ENCODE measurements at regions not wholly inside any gene's neighbourhood (a gene's known extent, or its start where the extent isn't known, plus 50 kb on each side); places are given as distances from the start of the nearest gene placed in this dataset.

DNA sequence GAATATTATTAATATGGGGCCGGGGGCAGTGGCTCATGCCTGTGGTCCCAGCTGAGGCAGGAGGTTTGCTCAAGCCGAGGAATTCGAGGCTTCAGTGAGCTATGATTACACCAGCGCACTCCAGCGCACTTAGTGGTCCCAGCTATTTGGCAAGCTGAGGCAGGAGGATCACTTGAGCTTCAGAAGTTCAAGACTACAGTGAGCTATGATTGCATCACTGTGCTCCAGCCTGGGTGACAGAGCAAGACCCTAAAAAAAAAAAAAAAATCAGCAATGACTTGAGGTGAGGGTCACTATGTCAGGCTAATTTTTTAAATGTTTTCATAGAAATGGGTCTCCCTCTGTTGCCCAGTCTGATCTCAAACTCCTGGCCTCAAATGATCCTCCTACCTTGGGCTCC, 243.4 kb downstream of the RBM19 start:
- Mint-ChIP-seq H3K4me1 (ENCODE audit: unreplicated experiment) (peaks cover 10% of the 10 kb centered on the region), H3K4me3 (ENCODE audit: unreplicated experiment) (no peak overlapping the region), H3K27me3 (ENCODE audit: unreplicated experiment) (peaks cover 5% of the 10 kb centered on the region), H3K27ac (ENCODE audit: unreplicated experiment) (no peak overlapping the region), H3K9me3 (ENCODE audit: unreplicated experiment) (no peaks in the 10 kb centered on the region), H3K36me3 (ENCODE audit: low read depth, unreplicated experiment) (no peaks in the 10 kb centered on the region)
- DNase-seq (ENCODE audit: low spot score) = no peak
- TF ChIP-seq, protein P1, sequence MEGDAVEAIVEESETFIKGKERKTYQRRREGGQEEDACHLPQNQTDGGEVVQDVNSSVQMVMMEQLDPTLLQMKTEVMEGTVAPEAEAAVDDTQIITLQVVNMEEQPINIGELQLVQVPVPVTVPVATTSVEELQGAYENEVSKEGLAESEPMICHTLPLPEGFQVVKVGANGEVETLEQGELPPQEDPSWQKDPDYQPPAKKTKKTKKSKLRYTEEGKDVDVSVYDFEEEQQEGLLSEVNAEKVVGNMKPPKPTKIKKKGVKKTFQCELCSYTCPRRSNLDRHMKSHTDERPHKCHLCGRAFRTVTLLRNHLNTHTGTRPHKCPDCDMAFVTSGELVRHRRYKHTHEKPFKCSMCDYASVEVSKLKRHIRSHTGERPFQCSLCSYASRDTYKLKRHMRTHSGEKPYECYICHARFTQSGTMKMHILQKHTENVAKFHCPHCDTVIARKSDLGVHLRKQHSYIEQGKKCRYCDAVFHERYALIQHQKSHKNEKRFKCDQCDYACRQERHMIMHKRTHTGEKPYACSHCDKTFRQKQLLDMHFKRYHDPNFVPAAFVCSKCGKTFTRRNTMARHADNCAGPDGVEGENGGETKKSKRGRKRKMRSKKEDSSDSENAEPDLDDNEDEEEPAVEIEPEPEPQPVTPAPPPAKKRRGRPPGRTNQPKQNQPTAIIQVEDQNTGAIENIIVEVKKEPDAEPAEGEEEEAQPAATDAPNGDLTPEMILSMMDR (IDR thresholded peaks at IDR 0.05; ENCODE audit: unreplicated experiment) = no peak

DNA sequence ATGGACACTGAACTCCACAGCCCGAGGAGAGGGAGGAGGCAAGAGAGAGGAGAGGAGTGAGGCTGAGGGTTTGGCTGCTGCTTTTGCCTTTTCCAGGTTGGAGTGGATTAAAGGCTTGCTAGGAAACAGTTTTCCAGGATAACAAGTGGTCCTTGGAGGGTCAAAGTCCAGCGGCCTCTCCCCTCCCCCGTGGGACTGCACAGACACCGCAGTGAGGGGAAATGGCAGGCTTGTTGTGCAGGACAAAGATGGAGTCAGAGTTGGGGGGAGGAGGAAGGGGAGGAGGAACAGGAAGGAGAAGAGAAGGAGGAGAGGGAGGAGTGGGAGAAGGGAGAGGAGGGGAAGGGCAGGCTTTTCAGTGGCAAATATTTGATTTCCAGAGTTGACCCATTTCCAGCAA, 245.5 kb downstream of the RBM19 start:
- no peaks in the 10 kb centered on the region for H3K9me3 Mint-ChIP-seq (ENCODE audit: unreplicated experiment)
- DNase-seq (ENCODE audit: low spot score) = no peak
- H3K4me3 Mint-ChIP-seq (ENCODE audit: unreplicated experiment) = no peak overlapping the region
- H3K4me1 Mint-ChIP-seq (ENCODE audit: unreplicated experiment) = peaks cover 6% of the 10 kb centered on the region
- no peak overlapping the region for H3K27ac Mint-ChIP-seq (ENCODE audit: unreplicated experiment)
- no peaks in the 10 kb centered on the region for H3K36me3 Mint-ChIP-seq (ENCODE audit: low read depth, unreplicated experiment)
- TF ChIP-seq, protein P1 (IDR thresholded peaks at IDR 0.05; ENCODE audit: unreplicated experiment) = no peak
- peaks cover 4% of the 10 kb centered on the region for H3K27me3 Mint-ChIP-seq (ENCODE audit: unreplicated experiment)

DNA sequence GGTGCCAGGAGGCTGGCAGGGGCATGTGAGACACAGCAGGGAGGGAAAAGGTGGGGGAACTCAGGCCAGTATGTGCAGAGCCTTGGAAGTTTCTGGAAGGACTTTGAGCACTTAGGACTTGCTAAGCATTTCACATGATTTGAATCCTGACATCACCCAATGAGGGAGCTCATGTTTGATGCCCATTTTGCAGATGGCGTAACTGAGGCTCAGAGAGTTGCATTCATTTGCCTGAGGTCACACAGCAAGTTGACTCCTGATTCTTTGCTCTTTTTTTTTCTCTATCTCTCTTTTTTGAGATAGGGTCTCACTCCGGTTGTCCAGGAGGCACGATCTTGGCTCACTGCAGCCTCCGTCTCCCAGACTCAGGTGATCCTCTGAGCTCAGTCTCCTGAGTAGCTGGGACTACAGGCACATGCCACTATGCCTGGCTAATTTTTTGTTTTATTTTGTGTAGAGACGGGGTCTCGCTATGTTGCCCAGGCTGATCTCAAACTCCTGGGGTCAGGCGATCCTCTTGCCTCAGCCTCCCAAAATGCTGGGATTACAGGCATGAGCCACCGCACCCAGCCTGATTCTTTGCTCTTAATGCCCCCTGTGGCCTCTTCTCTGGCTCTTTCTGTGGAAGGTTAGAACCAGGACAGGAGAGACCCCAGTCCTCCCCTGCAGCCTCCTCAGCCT, 246.1 kb downstream of the RBM19 start:
- no peak overlapping the region for H3K27ac Mint-ChIP-seq (ENCODE audit: unreplicated experiment)
- H3K27me3 Mint-ChIP-seq (ENCODE audit: unreplicated experiment) = peaks cover 4% of the 10 kb centered on the region
- DNase-seq (ENCODE audit: low spot score) = no peak

DNA sequence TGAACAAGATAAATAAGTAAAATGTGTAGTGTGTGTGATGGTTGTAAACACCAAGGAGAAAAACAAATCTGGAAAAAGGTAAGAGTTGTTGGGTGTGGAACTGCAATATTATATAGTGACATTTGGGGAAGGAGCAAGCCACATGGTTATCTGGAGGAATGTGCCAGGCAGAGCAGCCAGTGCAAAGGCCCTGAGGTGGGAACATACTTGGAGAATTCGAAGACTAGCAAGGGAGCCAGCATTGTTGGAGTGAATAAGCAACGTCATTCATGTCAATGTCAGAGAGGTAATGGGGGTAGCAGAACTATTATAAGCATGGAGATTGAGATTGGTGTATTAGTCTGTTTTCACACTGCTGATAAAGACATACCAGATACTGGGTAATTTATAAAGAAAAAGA, 241.5 kb upstream of the LHX5 start:
- Mint-ChIP-seq H3K36me3 (ENCODE audit: low read depth, unreplicated experiment) (no peaks in the 10 kb centered on the region), H3K27ac (ENCODE audit: unreplicated experiment) (no peak overlapping the region), H3K27me3 (ENCODE audit: unreplicated experiment) (peaks cover 2% of the 10 kb centered on the region), H3K4me3 (ENCODE audit: unreplicated experiment) (no peak overlapping the region), H3K4me1 (ENCODE audit: unreplicated experiment) (no peaks in the 10 kb centered on the region), H3K9me3 (ENCODE audit: unreplicated experiment) (no peaks in the 10 kb centered on the region)
- no peak for DNase-seq (ENCODE audit: low spot score)
- TF ChIP-seq, protein P1 (IDR thresholded peaks at IDR 0.05; ENCODE audit: unreplicated experiment) = no peak

More for the DNA sequence above, 246.1 kb downstream of the RBM19 start:
- no peaks in the 10 kb centered on the region for H3K36me3 Mint-ChIP-seq (ENCODE audit: low read depth, unreplicated experiment)
- TF ChIP-seq, protein P1 (IDR thresholded peaks at IDR 0.05; ENCODE audit: unreplicated experiment) = no peak
- H3K4me3 Mint-ChIP-seq (ENCODE audit: unreplicated experiment) = no peak overlapping the region
- peaks cover 6% of the 10 kb centered on the region for H3K4me1 Mint-ChIP-seq (ENCODE audit: unreplicated experiment)
- H3K9me3 Mint-ChIP-seq (ENCODE audit: unreplicated experiment) = no peaks in the 10 kb centered on the region

DNA sequence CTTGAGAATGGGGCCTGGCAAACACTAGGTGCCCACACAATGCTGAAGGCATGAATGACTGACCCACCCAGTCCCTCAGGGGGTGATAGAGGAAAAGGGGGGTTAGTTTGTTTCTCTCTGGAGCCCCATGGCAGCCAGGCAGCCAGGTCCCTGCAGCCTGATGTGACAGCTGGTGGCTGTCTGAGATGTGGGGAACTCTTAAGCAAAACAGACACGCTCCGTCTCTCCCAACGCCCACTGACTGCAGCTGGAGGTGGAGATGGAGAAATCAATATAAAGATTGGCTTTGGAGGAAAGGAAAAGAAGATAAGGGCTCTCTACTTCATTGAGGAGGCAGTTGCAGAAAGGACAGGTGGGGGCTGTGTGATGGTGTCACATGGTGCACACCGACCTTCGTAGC, 240.8 kb upstream of the LHX5 start:
- Mint-ChIP-seq H3K27me3 (ENCODE audit: unreplicated experiment) (peaks cover 2% of the 10 kb centered on the region), H3K27ac (ENCODE audit: unreplicated experiment) (no peak overlapping the region), H3K4me3 (ENCODE audit: unreplicated experiment) (no peak overlapping the region), H3K36me3 (ENCODE audit: low read depth, unreplicated experiment) (no peaks in the 10 kb centered on the region), H3K4me1 (ENCODE audit: unreplicated experiment) (no peaks in the 10 kb centered on the region), H3K9me3 (ENCODE audit: unreplicated experiment) (no peaks in the 10 kb centered on the region)
- TF ChIP-seq, protein P1 (IDR thresholded peaks at IDR 0.05; ENCODE audit: unreplicated experiment) = no peak
- no peak for DNase-seq (ENCODE audit: low spot score)
